Esophagus (tissue), 2 donors: ENCODE measurements at regions not wholly inside any gene's neighbourhood (a gene's known extent, or its start where the extent isn't known, plus 50 kb on each side); places are given as distances from the start of the nearest gene placed in this dataset.
"Not testable (repeated sequence)": the region's sequence is repeated elsewhere in the genome, so short reads cannot be mapped to it uniquely, and the experiment has no call there.

Experiments
- H3K27ac ChIP-seq, 2 donors: one replicate each; pipeline ENCODE4 v1.5.1; 2013; ENCODE audit warnings: low read depth in 2 of 2, mild to moderate bottlenecking in 2 of 2, inconsistent platforms in 1 of 2, low read length in 1 of 2, moderate library complexity in 1 of 2
- H3K27me3 ChIP-seq, 2 donors: one replicate each; pipeline ENCODE4 v1.6.1; 2013; ENCODE audit warnings: low read length in 2 of 2, control low read depth in 1 of 2, mild to moderate bottlenecking in 1 of 2; ENCODE audit not compliant: insufficient read depth in 2 of 2, control insufficient read depth in 1 of 2
- H3K36me3 ChIP-seq, 2 donors: one replicate each; pipeline ENCODE4 v1.6.1; 2013; ENCODE audit warnings: low read length in 1 of 2; ENCODE audit not compliant: control insufficient read depth in 2 of 2, insufficient read depth in 2 of 2
- H3K4me1 ChIP-seq, 2 donors: one replicate each; pipeline ENCODE4 v1.6.1; 2013; ENCODE audit warnings: low read length in 1 of 2; ENCODE audit not compliant: control insufficient read depth in 2 of 2, insufficient read depth in 2 of 2
- H3K4me3 ChIP-seq, 2 donors: one replicate each; pipeline ENCODE4 v1.5.1; 2013; ENCODE audit warnings: low read length in 2 of 2, mild to moderate bottlenecking in 2 of 2, low read depth in 1 of 2, moderate library complexity in 1 of 2
- H3K9me3 ChIP-seq, 2 donors: one replicate each; pipeline ENCODE4 v1.6.1; 2013; ENCODE audit warnings: mild to moderate bottlenecking in 2 of 2, low read depth in 1 of 2, low read length in 1 of 2, moderate library complexity in 1 of 2; ENCODE audit not compliant: control insufficient read depth in 2 of 2, insufficient read depth in 1 of 2
- WGBS, 2 donors: extraction: QIAGEN DNeasy Blood & Tissue Kit; methylation state at CpG; one replicate each; pipeline ENCODE4 v1.1.7; 2013; 5-methylcytosine and 5-hydroxymethylcytosine counted together
- donor health status: healthy with polysubstance abuse.
- donor health status: Bipolar disorder and iron deficiency.

DNA sequence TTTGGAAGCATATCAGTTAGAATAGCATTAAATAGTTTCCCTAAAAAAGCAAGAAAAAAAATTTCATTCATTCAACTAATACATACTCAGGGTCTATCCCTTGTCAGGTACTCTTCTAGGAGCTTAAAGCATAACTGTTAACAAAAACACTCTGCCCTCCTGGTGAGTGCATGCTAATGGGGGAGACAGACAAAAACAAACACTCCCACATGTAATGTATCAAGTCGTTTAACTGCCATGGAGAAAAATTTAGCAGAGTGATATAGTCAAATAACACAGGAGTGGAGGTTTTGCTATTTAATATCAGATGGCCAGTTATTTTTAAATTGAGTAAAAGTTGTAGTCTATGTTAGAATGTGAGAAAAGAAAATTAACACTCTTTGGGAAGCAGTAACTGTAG, 254.5 kb upstream of the RARB start:
- Histone ChIP-seq H3K9me3 (no peaks in the 10 kb centered on the region), H3K4me1 (no peaks in the 10 kb centered on the region), H3K36me3 (no peaks in the 10 kb centered on the region), H3K4me3 (no peak overlapping the region), H3K27ac (no peak overlapping the region), H3K27me3 (no peaks in the 10 kb centered on the region)
- 44 to 54% methylated on average over 1 of the region's 1 CpG for WGBS, 2 donors

- H3K4me1 ChIP-seq, result no peaks in the 10 kb centered on the region
- H3K36me3 ChIP-seq, result no peaks in the 10 kb centered on the region
- H3K27ac ChIP-seq, result no peak overlapping the region
- no peaks in the 10 kb centered on the region for H3K9me3 ChIP-seq
- no peak overlapping the region for H3K4me3 ChIP-seq
- WGBS, 2 donors, result 92 to 94% methylated on average over 13 of the region's 13 CpGs
- H3K27me3 ChIP-seq, result no peaks in the 10 kb centered on the region
Observed at GRCh38 chr3:25174251-25174650, 253.8 kb upstream of the RARB start.

DNA sequence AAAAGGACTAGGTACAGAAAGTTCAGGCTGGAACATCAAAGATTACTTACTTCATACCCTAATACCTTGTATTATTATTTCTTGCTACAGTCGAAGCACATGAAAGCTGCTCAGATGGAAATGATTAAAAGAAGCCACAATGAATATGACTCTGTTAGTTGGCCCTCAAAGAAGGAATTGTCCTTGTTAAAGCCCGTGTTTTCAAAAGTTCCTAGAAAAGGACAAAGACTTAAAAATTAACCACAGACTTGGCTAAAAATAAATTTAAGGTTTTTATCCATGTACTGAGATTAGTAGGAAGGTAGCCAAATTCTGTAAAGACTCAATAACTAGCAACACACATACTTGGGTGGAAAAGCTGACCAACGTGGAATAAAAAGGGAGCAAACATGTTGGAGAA, 251.0 kb upstream of the RARB start:
- WGBS, 2 donors, result 59 to 65% methylated on average over 3 of the region's 3 CpGs

DNA sequence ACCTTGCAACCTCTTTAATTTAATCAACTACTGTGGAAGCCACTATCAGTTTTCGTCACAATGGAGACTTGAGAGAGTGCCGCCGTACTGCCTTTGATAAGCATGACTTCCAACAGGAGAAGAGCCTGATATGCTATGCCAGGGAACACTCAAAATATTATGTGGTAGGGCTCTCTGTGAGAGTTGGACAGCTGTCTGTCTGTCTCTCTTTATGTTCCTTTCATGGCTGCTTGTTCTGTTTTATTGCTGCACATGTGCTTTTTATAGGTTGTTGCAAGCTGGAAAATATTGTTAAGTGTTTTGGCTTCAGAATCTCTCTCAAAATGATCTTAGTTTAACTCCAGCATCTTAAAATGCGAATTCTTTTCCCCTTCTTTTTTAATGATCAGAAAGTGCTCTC, 249.4 kb upstream of the RARB start:
- WGBS, 2 donors, result 79 to 90% methylated on average over 4 of the region's 4 CpGs

More for the DNA sequence above, 251.0 kb upstream of the RARB start:
- no peaks in the 10 kb centered on the region for H3K9me3 ChIP-seq
- H3K4me3 ChIP-seq, result no peak overlapping the region
- no peak overlapping the region for H3K27ac ChIP-seq
- H3K4me1 ChIP-seq, result no peaks in the 10 kb centered on the region
- no peaks in the 10 kb centered on the region for H3K27me3 ChIP-seq
- H3K36me3 ChIP-seq, result no peaks in the 10 kb centered on the region

GRCh38 chr3:25181096-25181495, 247.0 kb upstream of the RARB start:
- Histone ChIP-seq H3K27me3 (no peaks in the 10 kb centered on the region), H3K36me3 (no peaks in the 10 kb centered on the region), H3K4me1 (no peaks in the 10 kb centered on the region), H3K4me3 (no peak overlapping the region), H3K27ac (no peak overlapping the region), H3K9me3 (no peaks in the 10 kb centered on the region)
- WGBS, 2 donors, result 94% methylated on average over 2 of the region's 2 CpGs

More for the DNA sequence above, 249.4 kb upstream of the RARB start:
- no peak overlapping the region for H3K4me3 ChIP-seq
- H3K9me3 ChIP-seq, result no peaks in the 10 kb centered on the region
- H3K36me3 ChIP-seq, result no peaks in the 10 kb centered on the region
- no peak overlapping the region for H3K27ac ChIP-seq
- no peaks in the 10 kb centered on the region for H3K4me1 ChIP-seq
- H3K27me3 ChIP-seq, result no peaks in the 10 kb centered on the region

GRCh38 chr3:25182794-25183193, 245.3 kb upstream of the RARB start:
- Histone ChIP-seq H3K27ac (no peak overlapping the region), H3K4me1 (no peaks in the 10 kb centered on the region), H3K36me3 (no peaks in the 10 kb centered on the region), H3K27me3 (no peaks in the 10 kb centered on the region), H3K4me3 (no peak overlapping the region), H3K9me3 (no peaks in the 10 kb centered on the region)
- WGBS, 2 donors, result 70 to 81% methylated on average over 3 of the region's 3 CpGs

GRCh38 chr3:25184641-25185250, 243.3 kb upstream of the RARB start:
- 89 to 91% methylated on average over 4 of the region's 4 CpGs for WGBS, 2 donors
- Histone ChIP-seq H3K4me3 (no peak overlapping the region), H3K36me3 (no peaks in the 10 kb centered on the region), H3K4me1 (no peaks in the 10 kb centered on the region), H3K27me3 (no peaks in the 10 kb centered on the region), H3K9me3 (no peaks in the 10 kb centered on the region), H3K27ac (no peak overlapping the region)

DNA sequence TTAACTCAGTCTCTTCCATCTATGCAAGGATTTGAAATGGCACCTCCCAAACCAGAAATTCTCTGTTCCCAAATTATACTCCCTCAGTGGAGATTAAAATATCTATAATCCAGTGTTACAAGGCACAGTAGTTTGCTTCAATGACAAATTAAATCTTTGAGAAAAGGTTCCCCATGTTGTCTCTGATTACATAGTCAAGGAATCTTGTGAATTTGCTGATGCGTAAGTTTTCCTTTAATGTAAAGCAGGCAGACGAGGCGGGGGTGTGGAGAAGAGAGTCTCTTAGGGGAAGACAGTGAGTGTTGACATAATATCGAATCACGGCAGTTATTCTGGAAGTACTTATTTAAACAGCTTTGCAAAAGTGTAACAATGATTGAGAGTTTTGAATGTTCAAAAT, 236.4 kb upstream of the RARB start:
- 84 to 93% methylated on average over 5 of the region's 5 CpGs for WGBS, 2 donors
- H3K4me1 ChIP-seq, result no peaks in the 10 kb centered on the region

GRCh38 chr3:25199567-25199966, 228.5 kb upstream of the RARB start:
- not testable (repeated sequence) for H3K9me3 ChIP-seq, H3K27ac ChIP-seq, H3K27me3 ChIP-seq, H3K4me1 ChIP-seq, H3K4me3 ChIP-seq, H3K36me3 ChIP-seq
- 83 to 84% methylated on average over 5 of the region's 5 CpGs for WGBS, 2 donors

More for the DNA sequence above, 236.4 kb upstream of the RARB start:
- no peak overlapping the region for H3K27ac ChIP-seq
- no peaks in the 10 kb centered on the region for H3K27me3 ChIP-seq
- H3K9me3 ChIP-seq, result no peaks in the 10 kb centered on the region
- no peaks in the 10 kb centered on the region for H3K36me3 ChIP-seq
- no peak overlapping the region for H3K4me3 ChIP-seq

DNA sequence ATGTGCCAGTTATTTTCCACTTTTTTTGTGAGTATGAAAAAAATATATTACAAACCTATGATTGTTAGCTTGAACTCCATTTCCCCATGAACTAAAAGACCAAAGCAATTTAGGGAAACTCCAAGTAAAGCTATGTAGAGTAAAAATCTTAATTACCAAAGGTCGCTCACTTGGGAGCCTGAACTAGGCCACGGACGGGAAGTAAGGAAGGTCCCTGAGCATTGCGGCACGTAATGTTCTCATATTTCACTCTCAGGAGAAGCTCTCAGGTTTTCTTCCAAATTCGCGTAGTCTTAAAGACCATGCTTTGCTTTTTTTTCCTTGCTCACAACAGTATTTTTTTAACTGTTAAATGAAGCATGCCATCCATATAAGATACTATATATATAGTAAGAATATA, 215.3 kb upstream of the RARB start:
- WGBS, 2 donors, result 88 to 97% methylated on average over 7 of the region's 7 CpGs

More for the DNA sequence above, 215.3 kb upstream of the RARB start:
- Histone ChIP-seq H3K27ac (no peak overlapping the region), H3K9me3 (no peaks in the 10 kb centered on the region), H3K4me1 (no peaks in the 10 kb centered on the region), H3K36me3 (no peaks in the 10 kb centered on the region), H3K4me3 (no peak overlapping the region), H3K27me3 (no peaks in the 10 kb centered on the region)
